ENCODE measurements at regions not wholly inside any gene's neighbourhood (a gene's known extent, or its start where the extent isn't known, plus 50 kb on each side); places are given as distances from the start of the nearest gene placed in this dataset.

DNA sequence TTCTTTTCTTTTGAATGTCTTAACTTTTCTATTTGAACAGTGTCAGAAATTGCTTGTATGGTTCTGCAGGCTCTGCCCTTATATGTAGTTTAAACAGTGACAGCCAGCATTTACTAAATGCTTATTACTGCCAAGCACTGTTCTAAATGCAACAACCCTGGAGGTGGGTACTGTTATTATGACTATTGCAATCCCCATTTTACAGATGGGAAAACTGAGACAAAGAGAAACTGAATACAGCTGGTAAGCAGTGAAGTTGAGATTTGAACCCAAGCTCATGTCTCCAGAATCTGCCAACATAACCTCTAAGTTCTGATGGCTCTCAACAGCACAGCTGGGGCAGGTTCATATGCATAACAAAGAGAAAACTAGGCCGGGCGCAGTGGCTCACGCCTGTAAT is 105.7 kb upstream of the GATA6 start:
- TF ChIP-seq, protein P1, sequence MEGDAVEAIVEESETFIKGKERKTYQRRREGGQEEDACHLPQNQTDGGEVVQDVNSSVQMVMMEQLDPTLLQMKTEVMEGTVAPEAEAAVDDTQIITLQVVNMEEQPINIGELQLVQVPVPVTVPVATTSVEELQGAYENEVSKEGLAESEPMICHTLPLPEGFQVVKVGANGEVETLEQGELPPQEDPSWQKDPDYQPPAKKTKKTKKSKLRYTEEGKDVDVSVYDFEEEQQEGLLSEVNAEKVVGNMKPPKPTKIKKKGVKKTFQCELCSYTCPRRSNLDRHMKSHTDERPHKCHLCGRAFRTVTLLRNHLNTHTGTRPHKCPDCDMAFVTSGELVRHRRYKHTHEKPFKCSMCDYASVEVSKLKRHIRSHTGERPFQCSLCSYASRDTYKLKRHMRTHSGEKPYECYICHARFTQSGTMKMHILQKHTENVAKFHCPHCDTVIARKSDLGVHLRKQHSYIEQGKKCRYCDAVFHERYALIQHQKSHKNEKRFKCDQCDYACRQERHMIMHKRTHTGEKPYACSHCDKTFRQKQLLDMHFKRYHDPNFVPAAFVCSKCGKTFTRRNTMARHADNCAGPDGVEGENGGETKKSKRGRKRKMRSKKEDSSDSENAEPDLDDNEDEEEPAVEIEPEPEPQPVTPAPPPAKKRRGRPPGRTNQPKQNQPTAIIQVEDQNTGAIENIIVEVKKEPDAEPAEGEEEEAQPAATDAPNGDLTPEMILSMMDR (IDR thresholded peaks at IDR 0.05) = no peak
- TF ChIP-seq POLR2A (IDR thresholded peaks at IDR 0.05) = no peak
